Ectodermal cell (in vitro differentiated cells): ENCODE measurements at regions not wholly inside any gene's neighbourhood (a gene's known extent, or its start where the extent isn't known, plus 50 kb on each side); places are given as distances from the start of the nearest gene placed in this dataset.

Experiments
- H3K27ac ChIP-seq: 2 replicates; pipeline ENCODE4 v1.7.0; 2013; ENCODE audit warnings: mild to moderate bottlenecking, low read depth, low read length; ENCODE audit not compliant: insufficient read depth, poor library complexity, severe bottlenecking
- H3K27me3 ChIP-seq: 2 replicates; pipeline ENCODE4 v1.7.0; 2013; ENCODE audit warnings: mild to moderate bottlenecking, low read length; ENCODE audit not compliant: insufficient read depth, control insufficient read depth, poor library complexity, severe bottlenecking
- H3K36me3 ChIP-seq: one replicate; pipeline ENCODE4 v1.7.0; 2013; ENCODE audit warnings: low read length; ENCODE audit not compliant: control insufficient read depth, insufficient read depth
- H3K4me1 ChIP-seq: one replicate; pipeline ENCODE4 v1.7.0; 2013; ENCODE audit warnings: low read length; ENCODE audit not compliant: control insufficient read depth, insufficient read depth
- H3K4me3 ChIP-seq: 2 replicates; pipeline ENCODE4 v1.7.0; 2013; ENCODE audit warnings: low read depth, low read length, control low read depth; ENCODE audit not compliant: insufficient read depth
- H3K9me3 ChIP-seq: 2 replicates; pipeline ENCODE4 v1.7.0; 2013; ENCODE audit warnings: mild to moderate bottlenecking, low read length, moderate library complexity; ENCODE audit not compliant: control insufficient read depth
- WGBS, 2 experiments: methylation state at CpG; one replicate each; pipeline ENCODE4 v1.1.7; 2013; ENCODE audit warnings: missing lambda C conversion rate in 2 of 2; 5-methylcytosine and 5-hydroxymethylcytosine counted together

DNA sequence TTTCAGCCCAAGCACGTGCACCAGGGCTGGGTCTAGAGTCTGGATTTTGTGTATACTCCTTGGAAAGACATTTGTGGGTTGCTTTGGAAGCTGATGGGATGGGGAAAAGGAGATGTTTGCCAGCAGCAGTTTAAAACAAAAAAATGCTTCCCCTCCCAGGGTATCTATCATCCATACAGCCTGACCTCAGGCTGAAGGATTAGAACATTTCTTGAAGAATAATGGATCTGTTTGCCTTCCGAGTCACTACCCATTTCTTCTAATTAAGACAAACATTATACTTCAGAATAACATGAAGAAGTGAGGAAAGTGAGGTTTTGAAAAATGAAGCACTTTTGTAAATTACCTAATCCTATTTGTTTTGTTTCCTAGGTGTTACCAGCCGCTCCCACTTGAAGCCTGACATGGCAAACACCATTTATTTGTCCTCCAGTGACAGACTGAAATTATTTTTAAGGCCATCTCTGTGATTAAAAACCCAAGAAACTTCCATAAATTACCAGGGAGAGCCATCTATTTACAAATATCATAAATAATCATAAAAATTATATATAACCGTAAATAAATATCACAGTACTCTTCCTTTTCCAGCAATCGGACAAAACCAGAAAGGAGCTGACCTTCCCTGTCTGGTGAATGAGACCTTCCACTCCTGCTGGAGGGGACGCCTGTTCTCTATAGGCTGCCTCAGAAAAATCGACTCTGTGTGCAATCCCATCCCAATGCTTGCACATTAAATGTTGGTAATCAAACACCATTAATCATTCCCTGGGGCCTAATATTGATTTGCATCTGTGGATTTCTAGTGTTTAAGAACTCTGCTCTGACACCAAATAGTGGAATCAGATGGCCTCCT lies 106.8 kb downstream of the C1D start:
- WGBS, 2 experiments = 93 to 96% methylated on average over 6 to 7 of the region's 7 CpGs
- no peak overlapping the region for H3K27ac ChIP-seq
- H3K9me3 ChIP-seq = no peaks in the 10 kb centered on the region

GRCh38 chr2:67965246-67965645 lies 97.6 kb downstream of the C1D start:
- no peaks in the 10 kb centered on the region for H3K4me1 ChIP-seq

More for the DNA sequence above, 106.8 kb downstream of the C1D start:
- no peaks in the 10 kb centered on the region for H3K4me1 ChIP-seq
- H3K27me3 ChIP-seq = no peaks in the 10 kb centered on the region
- H3K4me3 ChIP-seq = no peak overlapping the region
- H3K36me3 ChIP-seq = no peaks in the 10 kb centered on the region

GRCh38 chr2:67970071-67970470 lies 92.7 kb downstream of the C1D start:
- no peaks in the 10 kb centered on the region for H3K9me3 ChIP-seq
- no peaks in the 10 kb centered on the region for H3K4me1 ChIP-seq
- H3K27me3 ChIP-seq = no peaks in the 10 kb centered on the region
- H3K36me3 ChIP-seq = no peaks in the 10 kb centered on the region
- H3K4me3 ChIP-seq = no peak overlapping the region
- H3K27ac ChIP-seq = no peak overlapping the region

More at GRCh38 chr2:67965246-67965645, 97.6 kb downstream of the C1D start:
- H3K36me3 ChIP-seq = no peaks in the 10 kb centered on the region
- no peak overlapping the region for H3K4me3 ChIP-seq
- 93 to 94% methylated on average over 3 of the region's 3 CpGs for WGBS, 2 experiments
- no peaks in the 10 kb centered on the region for H3K27me3 ChIP-seq
- H3K9me3 ChIP-seq = no peaks in the 10 kb centered on the region
- H3K27ac ChIP-seq = no peak overlapping the region

DNA sequence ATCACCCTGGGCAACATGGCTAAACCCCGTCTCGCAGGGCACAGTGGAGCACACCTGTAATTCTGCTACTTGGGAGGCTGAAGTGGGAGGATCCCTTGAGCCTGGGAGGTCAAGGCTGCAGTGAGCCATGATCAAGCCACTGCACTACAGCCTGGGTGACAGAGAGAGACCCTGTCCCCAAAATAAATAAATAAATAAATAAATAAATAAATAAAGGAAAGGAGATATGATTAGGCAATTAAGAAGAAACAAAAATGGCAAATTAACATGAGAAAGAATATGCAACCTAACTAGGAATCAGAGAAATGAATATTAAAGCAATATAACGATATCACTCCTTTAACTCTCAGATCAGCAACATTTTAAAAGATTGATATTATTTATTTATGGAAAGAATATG lies 92.3 kb downstream of the C1D start:
- H3K27me3 ChIP-seq = no peaks in the 10 kb centered on the region
- no peak overlapping the region for H3K4me3 ChIP-seq
- no peaks in the 10 kb centered on the region for H3K9me3 ChIP-seq
- H3K4me1 ChIP-seq = no peaks in the 10 kb centered on the region
- H3K27ac ChIP-seq = no peak overlapping the region
- no peaks in the 10 kb centered on the region for H3K36me3 ChIP-seq
- WGBS, 2 experiments = 95 to 100% methylated on average over 2 of the region's 3 CpGs

GRCh38 chr2:67974559-67975430 lies 88.0 kb downstream of the C1D start:
- Histone ChIP-seq H3K36me3 (no peaks in the 10 kb centered on the region), H3K4me3 (no peak overlapping the region), H3K27me3 (no peaks in the 10 kb centered on the region), H3K27ac (no peak overlapping the region), H3K9me3 (no peaks in the 10 kb centered on the region), H3K4me1 (no peaks in the 10 kb centered on the region)
- 90 to 92% methylated on average over 7 of the region's 7 CpGs for WGBS, 2 experiments

DNA sequence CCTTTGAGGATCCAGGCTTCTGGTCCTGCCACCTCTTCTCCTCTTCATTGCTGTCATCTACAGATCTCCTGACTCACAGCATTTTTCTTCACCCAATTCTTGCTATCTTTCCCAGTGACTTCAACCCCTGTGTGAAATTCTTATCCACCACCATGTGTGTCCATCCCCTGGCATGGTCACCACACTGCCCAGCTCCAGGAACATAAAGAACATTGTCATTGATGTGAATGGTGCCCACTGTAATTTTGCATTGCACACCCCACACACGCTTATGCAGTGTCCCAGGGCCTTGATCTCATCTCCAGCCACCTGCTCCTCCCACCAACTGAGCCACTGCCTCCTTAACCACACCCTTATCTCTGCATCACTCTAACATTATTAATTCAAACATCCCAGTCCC lies 85.3 kb downstream of the C1D start:
- Histone ChIP-seq H3K27ac (no peak overlapping the region), H3K27me3 (no peaks in the 10 kb centered on the region), H3K4me3 (no peak overlapping the region), H3K9me3 (peaks cover 8% of the 10 kb centered on the region), H3K4me1 (no peaks in the 10 kb centered on the region), H3K36me3 (no peaks in the 10 kb centered on the region)
- WGBS, 2 experiments = 89 to 93% methylated on average over 1 of the region's 1 CpG

- Histone ChIP-seq H3K27ac (no peak overlapping the region), H3K4me3 (no peak overlapping the region), H3K9me3 (peaks cover 8% of the 10 kb centered on the region), H3K27me3 (no peaks in the 10 kb centered on the region), H3K4me1 (no peaks in the 10 kb centered on the region), H3K36me3 (no peaks in the 10 kb centered on the region)
Measured at GRCh38 chr2:67982956-67983355, 79.8 kb downstream of the C1D start.

DNA sequence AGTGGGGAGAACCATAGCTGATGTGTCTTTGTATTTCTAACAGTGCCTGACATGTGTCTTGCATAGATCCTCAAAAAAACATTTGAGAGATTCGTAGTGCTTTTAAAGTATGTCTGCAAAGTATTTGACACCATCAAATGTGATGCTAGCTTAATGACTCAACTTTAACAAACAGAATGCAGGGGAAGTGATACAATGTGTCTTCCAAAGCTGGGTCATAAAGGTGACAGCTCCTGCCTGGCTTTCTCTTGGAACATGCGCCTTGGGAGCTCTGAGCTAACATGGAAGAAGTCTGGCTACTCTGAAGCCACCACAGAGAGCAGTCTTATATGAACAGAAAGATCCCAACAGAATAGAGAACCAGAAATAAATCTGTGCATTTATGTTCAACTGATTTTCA lies 78.2 kb downstream of the C1D start:
- 86 to 94% methylated on average over 2 of the region's 2 CpGs for WGBS, 2 experiments
- Histone ChIP-seq H3K9me3 (peaks cover 8% of the 10 kb centered on the region), H3K36me3 (no peaks in the 10 kb centered on the region), H3K27me3 (no peaks in the 10 kb centered on the region), H3K4me3 (no peak overlapping the region), H3K4me1 (no peaks in the 10 kb centered on the region), H3K27ac (no peak overlapping the region)

DNA sequence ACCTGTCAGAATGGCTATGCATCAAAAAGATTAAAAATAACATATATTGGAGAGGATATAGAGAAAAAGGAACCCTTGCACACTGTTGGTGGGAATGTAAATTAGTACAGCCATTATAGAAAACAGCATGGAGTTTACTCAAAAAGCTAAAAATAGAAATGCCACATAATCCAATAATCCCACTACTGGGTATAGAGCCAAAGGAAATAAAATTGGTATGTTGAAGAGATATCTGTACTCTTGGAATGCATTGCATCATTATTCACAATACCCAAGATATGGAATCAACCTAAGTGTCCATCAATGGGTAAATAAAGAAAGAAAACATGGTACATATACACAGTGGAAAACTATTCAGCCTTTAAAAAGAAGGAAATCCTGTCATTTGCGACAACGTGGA lies 77.2 kb downstream of the C1D start:
- WGBS, 2 experiments = 91 to 95% methylated on average over 2 of the region's 2 CpGs
- Histone ChIP-seq H3K36me3 (no peaks in the 10 kb centered on the region), H3K4me3 (no peak overlapping the region), H3K4me1 (no peaks in the 10 kb centered on the region), H3K9me3 (peaks cover 5% of the 10 kb centered on the region), H3K27me3 (no peaks in the 10 kb centered on the region), H3K27ac (no peak overlapping the region)

DNA sequence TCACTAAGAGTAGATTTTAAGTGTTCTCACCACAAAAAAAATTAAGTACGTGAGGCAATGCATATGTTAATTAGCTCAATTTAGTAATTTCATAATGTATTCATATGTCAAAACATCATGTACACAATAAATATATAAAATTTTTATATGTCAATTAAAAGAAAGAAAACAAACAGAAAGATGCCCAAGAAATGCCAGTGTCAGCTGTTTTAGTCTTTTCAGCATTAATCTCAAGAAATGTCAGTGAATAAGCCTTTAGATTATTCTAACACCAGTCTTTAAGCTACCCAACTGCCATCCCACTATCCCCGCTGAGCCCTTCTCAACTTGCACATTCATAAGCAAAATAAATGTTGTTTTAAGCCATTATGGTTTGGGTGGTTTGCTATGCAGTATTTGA lies 76.5 kb downstream of the C1D start:
- no CpG with 5 or more reads among the region's 2 CpGs for WGBS, 2 experiments
- no peaks in the 10 kb centered on the region for H3K9me3 ChIP-seq
- no peaks in the 10 kb centered on the region for H3K27me3 ChIP-seq
- no peaks in the 10 kb centered on the region for H3K36me3 ChIP-seq
- no peaks in the 10 kb centered on the region for H3K4me1 ChIP-seq
- no peak overlapping the region for H3K27ac ChIP-seq
- no peak overlapping the region for H3K4me3 ChIP-seq
